ENCODE measurements at regions not wholly inside any gene's neighbourhood (a gene's known extent, or its start where the extent isn't known, plus 50 kb on each side); places are given as distances from the start of the nearest gene placed in this dataset.

GRCh38 chr15:94001255-94001801 is 230.0 kb upstream of the MCTP2 start:
- no peak for DNase-seq

DNA sequence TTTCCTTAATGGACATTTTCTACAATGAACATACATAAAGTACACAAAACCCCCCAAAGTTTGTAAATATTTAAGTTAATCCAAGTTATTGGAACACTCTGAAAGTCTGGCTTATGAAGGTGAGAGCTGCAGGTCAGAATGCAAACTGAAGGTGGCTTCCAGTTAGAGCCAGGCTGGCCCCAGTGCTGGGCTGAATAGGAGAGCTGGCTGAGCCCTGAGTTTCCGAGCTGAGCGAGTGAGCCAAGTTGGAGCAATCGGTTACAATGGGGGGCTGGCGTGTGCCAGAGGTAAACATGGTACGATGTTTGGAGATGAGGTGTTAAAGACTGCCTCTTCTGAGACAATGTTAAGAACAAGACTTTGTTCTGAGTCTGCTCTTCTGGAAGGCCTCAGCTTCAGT is 230.8 kb upstream of the MCTP2 start:
- DNase-seq, result no peak

- no peak for DNase-seq
These were observed 234.2 kb upstream of the MCTP2 start for GRCh38 chr15:93997071-93997658.

GRCh38 chr15:93989440-93989998 is 241.8 kb upstream of the MCTP2 start:
- DNase-seq, result no peak

DNA sequence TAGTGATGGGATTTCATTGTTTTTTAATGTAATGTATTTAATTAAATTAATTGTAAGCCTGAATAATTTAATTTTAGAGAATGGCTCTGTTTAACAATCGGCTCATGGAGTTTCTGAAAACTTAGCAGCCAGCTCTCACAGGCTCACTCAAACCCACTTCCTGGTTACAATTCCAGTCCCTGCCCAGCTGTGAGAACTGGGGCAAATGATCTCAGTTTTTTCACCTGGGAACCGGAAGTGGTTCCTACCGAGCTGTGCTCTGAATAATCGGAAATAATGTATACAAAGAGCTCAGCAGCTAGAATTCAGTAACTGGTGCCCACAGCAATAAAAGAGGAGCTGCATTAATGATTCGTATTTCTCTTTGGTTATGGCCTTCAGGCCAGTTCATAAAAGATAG is 244.3 kb upstream of the MCTP2 start:
- no peak for DNase-seq

- DNase-seq, result no peak
These were observed 244.9 kb upstream of the MCTP2 start for GRCh38 chr15:93986400-93986984.

DNA sequence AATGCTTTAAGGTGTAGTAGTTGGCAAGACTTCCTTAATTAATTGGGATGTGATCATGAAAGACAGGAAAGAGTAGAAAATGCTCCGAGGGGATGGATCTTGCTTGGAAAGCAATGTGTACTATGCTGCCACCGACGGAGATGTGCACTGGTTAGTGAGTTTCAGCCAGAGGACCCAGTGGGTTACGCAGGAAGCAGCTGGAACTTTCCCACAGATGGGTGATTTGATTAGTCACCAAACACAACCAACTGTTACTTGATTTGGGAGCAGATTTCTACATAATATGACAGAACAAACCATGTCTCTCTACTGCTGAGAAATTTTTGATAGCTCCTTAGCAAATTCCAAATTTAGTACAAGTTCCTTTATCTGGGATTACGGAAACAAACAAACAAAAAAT is 245.4 kb upstream of the MCTP2 start:
- no peak for DNase-seq

DNA sequence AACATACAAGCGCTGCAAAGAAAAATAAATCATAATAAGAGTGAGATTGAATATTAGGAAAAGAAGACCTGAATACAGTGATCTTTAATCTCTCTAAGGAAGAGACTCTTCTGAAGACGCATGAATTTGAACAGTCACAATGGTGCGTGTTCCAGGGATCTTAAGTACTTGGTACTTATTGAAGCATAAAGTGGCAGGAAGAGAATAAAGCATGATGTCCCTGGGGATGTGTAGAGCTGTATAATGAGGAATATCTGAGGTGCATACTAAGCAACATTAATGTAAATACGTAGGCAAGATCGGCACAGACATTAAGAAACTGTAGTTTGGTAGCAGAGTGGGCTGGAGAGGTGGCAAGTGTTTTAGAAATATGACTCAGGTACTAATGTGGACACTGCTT is 246.2 kb upstream of the MCTP2 start:
- no peak for DNase-seq

DNA sequence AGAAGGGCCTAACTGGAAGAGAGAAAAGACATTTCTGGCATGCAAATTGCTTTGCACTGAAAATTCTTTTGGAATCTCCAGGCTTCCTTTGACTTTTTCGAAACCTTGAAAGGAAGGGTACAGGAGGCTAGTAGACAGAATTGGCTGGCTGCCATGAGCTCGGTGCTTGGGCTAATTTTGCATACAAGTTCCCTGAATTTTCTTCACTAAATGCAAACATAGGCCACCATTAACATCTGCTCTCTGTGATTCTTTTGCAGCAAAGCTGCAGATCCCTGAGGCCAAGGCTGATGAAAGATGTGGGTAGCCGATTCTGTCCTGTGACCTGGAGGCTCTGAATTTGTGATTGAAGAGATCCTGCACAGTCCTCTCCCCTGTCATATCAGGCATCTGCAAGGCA is 247.8 kb upstream of the MCTP2 start:
- DNase-seq, result no peak

DNA sequence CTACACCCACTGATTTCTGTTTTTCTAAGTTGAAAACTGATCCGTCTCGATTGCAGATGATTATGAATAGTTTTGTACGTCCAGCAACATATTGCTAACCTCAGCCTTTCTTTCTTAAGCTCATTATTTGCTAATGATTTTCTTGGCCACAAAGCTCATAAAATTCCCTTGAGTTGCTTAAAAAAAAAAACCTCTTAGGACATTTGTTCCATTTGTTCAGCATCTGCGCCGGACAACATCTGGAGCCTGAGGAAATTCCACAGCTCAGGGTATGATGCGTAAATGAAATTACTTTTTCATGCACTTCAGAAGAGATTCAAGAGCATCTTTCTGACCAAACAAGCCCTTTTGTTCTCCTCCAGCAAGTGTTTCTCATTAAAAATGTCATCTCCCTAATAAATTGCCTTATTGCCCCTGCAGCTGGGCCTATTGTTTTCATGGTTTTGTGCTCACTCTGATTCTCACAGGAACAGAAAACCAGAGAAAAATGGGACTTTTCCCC is 249.1 kb upstream of the MCTP2 start:
- DNase-seq, result no peak

- no peak for DNase-seq
These were observed 249.7 kb upstream of the MCTP2 start for GRCh38 chr15:93981706-93982105.

- DNase-seq, result no peak
These were observed 251.0 kb upstream of the MCTP2 start for GRCh38 chr15:93980261-93980911.

DNA sequence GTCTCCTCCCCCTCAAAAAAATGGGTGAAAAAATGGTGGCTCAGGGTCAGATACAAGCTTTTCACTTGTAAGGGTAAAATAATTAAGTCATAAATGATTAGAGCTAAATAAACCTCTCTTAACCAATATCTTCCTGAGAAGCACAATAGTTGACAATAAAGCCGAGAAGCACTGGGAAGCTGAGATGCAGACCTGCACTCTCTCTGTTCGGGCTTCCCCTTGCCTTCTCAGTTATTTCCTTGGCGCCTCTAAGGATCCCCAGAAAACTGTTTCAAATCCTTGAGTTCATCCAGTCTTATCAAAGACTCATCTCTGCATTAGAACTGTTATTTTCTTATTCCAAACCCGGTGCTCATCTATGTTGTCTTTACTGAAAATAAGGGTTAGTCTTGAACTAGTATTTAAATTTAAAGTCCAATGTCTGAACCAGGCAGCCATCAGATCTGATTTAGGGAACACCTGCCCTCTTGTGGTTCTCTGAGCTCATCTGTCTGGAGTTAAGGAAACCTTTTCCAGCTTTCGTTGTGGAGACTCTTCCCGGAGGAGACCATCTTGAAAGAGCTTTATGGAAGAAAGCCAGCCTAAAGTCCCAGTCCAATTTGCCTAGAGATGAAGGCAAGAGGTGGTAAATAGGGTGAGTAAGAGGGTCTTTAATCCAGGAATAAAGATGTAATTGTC is 256.4 kb upstream of the MCTP2 start:
- DNase-seq, result no peak

GRCh38 chr15:93973287-93973686 is 258.1 kb upstream of the MCTP2 start:
- DNase-seq, result no peak

- DNase-seq, result no peak
These were observed 262.6 kb upstream of the MCTP2 start for GRCh38 chr15:93968773-93969172.

DNA sequence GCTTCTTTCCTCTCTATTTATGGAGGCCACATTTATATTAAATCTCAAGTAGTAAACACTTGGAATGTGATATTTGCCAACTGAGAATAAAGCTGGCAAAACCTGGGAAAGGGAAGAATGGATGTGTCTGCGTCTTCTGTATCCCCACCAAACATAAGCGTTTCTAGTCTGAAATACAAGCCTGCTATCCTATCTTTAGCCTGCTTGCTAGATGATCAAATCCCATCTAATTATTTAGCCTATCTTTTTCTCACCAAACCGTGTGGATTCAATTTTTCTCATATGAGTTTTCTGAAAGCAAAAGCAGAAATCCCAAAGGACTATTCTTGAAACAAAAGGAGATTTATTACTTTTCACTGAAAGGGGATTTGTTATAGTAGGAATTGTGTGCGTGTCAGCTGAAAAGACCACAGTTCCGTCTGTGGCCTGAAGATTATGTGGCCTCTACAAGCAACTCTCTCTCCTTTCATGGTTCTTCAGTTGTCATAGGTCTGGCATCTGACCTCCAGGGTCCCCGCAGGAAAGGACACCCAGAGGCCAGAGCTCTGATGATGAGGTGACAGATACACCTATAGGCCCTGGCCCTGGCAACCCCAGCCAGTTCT is 266.0 kb upstream of the MCTP2 start:
- DNase-seq, result no peak

DNA sequence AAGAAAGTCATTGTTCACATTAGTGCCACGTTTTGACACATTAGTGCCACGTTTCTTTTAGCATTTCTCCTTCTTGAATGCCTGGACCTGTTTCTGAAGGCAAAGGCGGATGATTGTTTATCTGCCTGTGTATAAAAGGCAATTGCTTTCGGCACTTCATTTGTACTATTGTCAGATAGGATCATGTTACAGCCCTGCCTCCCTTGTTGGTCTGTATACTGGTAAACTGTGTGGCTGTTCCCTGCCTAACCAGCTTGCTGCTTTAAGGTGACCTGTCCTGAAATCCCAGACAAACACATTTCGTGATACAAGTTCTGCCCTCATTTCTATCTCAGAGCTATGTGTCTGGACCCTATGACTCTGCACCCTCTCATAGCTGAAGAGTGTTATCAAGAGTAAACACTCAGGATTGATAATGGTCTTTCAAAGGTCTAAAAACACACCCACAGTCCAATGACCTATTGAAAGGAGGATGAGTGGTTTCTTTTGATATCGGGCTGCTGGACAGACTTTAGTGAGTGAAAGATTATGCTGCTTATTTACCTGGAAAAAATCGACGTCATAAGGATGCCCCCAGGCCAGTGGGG is 276.3 kb upstream of the MCTP2 start:
- no peak for DNase-seq

DNA sequence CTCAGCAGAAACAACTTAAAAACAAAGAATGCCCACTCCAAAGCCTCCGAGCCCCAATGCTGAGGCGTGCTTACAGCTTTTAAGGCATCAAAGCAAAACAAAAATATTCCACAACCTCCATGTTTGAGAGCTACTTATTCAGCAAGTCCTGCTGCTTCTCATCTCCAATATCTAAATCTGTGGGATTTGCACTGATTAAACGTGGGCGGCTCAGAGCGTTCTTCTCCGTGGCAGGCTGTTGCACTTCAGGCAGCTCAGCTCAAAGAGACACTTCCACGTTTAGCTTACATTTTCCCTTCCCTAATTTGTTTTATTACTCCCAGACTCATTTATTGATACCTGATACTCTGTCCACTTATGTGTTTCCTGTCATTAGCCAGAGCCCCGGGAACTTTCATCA is 282.6 kb upstream of the MCTP2 start:
- DNase-seq, result no peak

DNA sequence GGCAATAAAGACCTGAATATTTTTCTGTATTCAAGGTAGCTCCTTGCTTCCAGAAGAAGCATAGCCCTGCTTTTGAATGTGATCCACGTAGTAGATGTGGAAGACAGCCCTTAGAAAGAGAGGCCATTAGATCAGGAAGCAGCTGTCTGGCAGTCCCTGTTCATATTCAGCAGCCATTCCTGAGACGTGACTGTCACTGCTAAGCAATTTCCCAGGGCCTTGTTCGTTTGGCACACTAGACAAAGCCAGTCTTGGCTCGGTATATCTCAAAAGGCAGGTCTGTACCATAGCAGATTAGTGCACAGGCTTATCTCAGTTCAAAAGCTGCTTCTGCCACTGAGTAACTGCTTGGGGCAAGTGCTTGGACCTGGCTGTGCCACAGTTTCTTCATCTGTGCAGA is 287.8 kb upstream of the MCTP2 start:
- no peak for DNase-seq

DNA sequence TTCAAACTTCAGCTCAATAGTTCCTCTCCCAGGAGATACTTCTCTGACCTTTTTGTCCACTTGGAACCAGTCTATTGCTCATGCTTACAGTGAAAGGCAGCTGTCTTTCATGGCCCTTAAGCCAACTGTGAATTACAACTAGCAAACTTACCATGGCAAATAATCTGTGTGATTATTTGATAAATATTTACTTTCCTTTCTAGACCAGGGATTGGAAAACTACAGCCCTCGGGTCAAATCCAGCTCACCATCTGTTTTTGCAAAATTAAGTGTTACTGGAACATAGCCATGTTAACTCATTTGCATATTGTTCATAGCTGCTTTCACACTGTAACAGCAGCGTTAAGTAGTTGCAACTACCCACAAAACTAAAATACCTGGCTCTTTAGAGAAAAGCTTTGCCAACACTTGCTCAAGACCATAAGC is 289.1 kb upstream of the MCTP2 start:
- no peak for DNase-seq

DNA sequence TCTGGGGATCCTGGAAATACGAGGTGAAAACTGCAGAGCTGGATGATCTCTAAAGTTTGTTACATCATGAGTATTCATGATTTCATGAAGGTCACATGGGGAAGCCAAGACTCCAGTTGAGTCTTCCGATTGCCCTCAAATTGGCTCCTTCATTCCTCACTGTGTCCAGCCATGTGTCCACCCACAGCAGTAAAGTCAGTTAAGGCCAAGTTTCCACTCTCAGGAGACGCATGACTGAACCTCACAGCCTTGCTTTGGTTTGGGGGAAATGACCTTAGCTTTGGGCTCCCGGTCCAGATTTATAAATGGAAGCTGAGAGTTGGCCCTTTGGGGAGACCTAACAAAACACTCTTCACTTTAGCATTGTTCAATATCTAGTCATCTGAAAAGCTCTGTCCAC is 289.7 kb upstream of the MCTP2 start:
- no peak for DNase-seq

DNA sequence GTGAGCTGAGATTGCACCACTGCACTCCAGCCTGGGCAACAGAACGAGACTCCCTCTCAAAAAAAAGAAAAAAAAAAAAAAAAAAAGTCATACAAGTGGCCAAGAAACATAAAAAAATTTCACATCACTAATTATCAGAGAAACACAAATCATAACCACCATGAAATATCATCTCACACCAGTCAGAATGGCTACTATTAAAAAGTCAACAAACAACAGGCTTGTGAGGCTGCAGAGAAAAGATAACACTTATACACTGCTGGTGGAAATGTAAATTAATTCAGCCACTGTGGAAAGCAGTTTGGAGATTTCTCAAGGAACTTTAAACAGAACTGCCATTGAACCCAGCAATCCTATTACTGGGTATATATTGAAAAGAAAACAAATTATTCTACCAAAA is 291.1 kb upstream of the MCTP2 start:
- no peak for DNase-seq
